GM18498 (cell line): ENCODE measurements at regions not wholly inside any gene's neighbourhood (a gene's known extent, or its start where the extent isn't known, plus 50 kb on each side); places are given as distances from the start of the nearest gene placed in this dataset.
"Not testable (repeated sequence)": the region's sequence is repeated elsewhere in the genome, so short reads cannot be mapped to it uniquely, and the experiment has no call there.

ENCODE experiments used
- ATAC-seq: cut with Tn5 transposase; IDR thresholded peaks from one replicate; pipeline ENCODE4 v1.9.1; 2021; ENCODE audit warnings: mild to moderate bottlenecking, moderate library complexity; ENCODE audit not compliant: unreplicated experiment

DNA sequence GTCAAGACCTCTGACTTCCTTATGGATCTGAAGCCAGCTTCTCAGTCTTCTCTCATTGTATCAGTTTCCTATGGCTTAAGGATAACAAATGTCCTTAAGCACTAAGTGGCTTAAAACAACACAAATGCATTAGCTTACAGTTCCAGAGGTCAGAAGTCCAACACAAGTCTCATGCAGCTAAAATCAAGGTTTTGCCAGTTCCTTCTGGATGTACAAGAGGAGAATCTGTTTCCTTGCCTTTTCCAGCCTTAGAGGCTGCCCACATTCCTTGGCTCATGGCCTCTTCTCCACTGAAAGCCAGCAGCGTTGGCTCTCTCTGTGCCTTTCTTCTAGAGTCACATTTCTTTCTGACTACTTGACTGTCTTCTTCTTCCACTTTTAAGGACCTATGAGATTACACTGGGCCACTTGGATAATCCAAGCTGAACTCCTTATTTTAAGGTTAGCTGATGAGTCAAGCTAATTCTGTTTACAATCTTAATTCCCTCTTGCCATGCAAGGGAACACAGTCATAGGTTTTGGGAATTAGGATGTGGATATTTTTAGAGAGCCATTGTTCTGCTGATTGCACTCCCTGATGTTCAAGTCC is 179.0 kb downstream of the BCAS1 start:
- no peak for ATAC-seq

DNA sequence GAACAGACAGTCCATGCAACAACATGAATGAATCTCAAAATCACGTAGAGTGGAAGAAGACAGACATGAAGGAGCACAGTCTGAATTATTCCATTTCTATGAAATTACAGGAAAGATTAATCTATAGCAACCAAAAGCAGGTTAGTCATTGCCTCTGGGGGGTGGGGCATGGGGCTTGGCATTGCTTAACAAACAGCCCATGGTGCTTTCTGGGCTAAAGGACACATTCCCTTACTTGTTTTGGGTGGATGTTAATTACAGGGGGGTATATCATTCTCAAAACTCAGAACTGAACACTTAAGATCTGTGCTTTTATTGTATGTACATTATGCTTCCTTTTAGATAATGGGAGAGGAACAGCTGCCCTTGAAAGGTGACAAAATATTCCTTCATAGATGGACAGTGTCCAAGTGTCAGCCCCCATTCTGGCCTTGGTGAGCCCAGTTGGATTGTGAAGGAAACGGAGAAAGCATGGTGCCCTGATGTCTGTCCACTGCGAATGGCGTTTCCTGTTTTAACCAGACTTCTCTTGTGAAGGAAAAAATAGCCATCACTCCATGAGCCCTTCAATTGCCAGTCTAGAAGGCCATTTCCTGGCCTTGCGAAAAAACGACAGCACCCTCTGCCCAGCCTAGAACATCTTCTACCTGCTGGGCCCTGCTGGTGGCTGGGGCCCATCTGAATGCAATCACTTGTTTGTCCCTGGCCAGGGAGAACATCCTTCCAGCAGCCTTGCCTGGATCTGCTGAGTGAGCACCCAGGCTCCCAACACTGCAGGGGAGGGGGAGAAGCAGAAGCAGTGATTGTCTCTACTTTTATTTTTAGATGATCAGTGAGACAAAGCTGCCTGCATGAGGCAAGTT is 179.7 kb downstream of the BCAS1 start:
- no peak for ATAC-seq

DNA sequence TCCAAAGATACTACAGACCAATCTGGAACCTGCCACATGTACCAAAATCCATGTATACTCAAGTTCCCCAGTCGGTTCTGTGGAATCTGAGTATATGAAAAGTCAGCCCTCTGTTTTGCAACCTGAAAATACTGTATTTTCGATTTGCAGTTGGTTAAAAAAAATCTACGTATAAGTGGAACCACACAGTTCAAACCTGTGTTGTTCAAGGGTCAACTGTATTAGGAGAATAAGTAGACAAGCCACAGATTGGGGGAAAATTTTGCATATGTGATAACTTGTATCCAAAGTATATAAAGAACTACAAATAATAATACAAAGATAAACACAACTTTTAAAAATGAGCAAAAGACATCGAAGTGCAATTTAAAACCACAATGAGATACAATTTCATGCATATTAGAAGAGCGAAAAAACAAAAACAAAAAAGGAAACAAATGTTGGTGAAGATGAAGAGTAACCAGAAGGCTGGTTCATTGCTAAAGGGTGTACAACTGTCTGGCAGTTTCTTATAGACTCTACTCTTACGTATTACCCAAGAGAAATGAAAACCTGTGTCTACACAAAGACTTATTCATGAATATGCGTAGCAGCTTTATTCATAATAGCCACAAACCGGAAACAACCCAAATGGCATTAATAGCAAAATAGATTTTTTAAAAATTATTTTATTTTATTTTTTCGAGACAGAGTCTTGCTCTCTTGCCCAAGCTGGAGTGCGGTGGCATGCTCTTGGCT is 180.8 kb downstream of the BCAS1 start:
- ATAC-seq = no peak

DNA sequence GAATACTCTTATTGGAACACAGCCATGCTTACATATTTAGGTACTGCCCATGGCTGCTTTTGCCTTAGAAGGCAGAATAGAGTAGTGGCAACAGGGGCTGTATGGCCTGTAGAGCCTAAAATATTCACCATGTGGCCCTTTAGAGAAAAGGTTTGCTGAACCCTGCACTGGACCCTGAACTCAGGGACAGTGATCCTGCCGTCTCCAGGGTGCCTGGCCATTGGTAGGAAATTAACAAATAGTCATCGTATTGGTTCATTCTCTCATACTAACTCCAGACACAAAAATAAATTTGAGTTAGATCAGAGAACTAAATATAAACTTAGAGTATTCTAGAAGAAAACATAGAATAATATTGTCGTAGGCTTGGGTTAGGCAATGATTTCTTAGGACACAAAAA is 181.4 kb downstream of the BCAS1 start:
- ATAC-seq = no peak

- ATAC-seq = no peak
Measured at GRCh38 chr20:53888510-53888909, 181.9 kb downstream of the BCAS1 start.

- ATAC-seq = no peak
Measured at GRCh38 chr20:53887973-53888372, 182.4 kb downstream of the BCAS1 start.

GRCh38 chr20:53884859-53885541 is 185.4 kb downstream of the BCAS1 start:
- no peak for ATAC-seq

DNA sequence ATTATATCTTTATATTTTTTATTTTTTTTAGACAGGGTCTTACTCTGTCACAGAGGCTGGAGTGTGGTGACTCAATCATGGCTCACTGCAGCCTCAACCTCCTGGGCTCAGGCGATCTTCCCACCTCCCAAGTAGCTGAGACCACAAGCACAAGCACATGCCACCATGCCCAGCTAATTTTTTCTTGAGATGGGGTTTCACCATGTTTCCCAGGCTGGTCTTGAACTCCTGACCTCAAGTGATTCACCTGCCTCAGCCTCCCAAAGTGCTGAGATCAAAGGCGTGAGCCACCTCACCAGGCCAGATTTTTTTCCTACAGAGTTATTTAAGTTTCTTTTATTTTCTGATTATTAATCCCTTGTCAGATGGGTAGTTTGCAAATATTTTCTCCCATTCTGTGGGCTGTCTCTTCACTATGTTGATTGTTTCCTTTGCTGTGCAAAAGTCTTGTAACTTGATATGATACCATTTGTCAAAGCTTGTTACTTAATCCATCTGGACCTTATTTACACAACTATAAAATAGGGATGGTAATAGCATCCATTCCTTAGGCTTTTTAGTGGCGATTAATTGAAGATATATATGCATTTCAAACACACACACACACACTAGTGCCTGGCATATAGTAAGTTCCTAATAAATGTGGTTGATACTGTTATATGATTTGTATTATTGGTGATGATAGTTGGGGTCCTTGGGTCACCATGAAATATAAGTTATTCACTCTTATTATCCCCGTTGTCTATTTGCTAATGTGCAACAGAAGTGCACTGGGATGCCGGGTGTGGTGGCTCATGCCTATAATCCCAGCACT is 187.1 kb downstream of the BCAS1 start:
- ATAC-seq = no peak

DNA sequence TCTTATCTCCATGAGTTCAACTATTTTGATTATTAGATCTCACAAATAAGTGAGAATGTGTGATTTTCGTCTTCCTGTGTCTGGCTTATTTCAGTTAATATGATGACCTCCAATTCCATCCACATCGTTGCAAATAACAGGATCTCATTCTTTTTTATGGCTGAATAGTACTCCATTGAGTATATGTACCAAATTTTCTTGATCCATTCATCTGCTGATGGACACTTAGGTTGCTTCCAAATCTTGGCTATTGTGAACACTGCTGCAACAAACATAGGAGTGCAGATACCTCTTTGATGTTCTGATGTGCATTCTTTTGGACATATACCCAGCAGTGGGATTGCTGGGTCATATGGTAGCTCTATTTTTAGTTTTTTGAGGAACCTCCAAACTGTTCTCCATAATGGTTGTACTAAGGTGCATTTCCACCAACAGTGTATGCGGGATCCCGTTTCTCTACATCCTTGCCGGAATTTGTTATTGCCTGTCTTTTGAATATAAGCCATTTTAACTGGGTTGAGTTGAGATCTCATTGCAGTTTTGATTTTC is 187.9 kb downstream of the BCAS1 start:
- not testable (repeated sequence) for ATAC-seq

- ATAC-seq = no peak
Measured at GRCh38 chr20:53881362-53881761, 189.0 kb downstream of the BCAS1 start.

DNA sequence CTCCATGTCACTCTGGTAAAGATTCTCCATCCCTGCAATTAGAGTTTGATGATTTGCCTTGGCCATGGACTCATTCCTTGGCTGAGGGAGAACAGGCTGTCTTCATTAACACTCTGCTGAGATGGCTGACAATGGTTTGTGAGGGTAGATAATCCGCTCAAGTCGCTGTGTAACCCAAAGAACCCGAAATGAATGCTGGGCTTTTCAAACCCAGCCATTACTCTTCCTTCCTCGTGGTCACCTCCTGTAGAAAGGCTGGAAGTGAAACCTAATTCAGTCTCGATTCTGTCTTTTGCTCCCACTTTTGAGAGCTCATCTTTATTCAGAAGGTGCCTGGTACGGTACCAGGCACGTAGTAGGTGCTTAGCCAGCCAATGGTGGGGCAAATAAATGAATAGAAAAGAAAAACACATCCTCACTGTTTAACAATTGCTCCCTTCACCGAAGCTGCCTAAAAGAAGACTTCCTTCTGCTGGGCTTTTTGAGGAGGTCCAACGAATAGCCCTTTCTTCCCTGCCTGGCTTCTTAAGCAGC is 190.2 kb downstream of the BCAS1 start:
- no peak for ATAC-seq

GRCh38 chr20:53879048-53879684 is 191.2 kb downstream of the BCAS1 start:
- no peak for ATAC-seq

DNA sequence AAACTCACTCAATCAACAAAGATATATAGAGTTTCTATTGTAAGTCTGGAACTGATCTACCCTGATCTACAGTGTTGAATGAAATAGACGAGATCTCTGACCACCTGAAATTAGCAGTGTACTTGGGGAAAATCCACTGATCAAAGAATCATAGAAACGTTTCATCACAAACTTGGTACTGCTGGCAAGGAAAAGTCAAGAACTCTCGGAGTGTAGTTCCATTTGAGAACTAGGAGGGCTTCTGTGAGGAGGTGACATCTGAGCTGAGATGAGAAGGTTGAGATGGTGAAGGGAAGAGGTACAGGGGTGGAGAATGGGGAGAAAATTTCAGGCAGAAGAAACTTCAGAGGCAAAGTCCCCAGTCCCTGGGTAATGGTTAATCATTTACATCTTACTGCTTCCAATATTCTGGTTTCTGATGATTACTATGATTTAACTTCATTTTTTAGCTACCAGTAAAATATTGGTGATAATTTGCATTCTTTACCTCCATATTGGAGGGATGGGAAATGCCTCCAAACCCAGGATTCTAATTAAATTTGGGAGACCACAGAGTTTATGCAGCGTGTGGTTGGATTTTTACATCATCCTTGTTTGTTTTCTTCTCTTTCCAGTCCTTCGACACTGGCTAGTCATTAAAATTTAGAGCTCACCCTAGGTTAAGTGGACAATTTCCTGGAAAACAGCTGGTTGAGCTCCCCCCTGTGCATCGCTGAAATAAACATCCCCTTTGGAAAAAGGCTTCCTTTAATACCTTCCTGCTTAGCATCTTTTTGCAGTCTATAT is 191.9 kb downstream of the BCAS1 start:
- ATAC-seq = no peak

DNA sequence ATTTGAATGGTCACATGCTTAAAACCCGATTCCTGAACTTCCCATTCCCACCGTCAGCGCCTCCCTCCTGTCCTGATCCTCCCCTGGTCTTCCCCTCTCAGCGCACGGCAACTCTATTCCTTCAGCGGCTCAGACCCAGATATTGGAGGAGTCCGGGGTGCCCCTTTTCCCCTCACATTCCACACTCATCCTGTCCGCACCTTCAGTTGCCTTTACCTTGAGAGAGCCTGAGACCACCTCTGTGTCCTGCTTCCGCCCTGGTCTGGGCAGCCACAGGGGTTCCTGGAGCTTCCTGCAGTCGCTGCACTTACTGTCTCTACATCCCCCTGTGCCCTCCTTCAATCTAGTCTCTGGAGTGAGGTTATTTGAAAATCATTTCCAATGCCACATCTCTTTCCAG is 193.4 kb downstream of the BCAS1 start:
- ATAC-seq = no peak

DNA sequence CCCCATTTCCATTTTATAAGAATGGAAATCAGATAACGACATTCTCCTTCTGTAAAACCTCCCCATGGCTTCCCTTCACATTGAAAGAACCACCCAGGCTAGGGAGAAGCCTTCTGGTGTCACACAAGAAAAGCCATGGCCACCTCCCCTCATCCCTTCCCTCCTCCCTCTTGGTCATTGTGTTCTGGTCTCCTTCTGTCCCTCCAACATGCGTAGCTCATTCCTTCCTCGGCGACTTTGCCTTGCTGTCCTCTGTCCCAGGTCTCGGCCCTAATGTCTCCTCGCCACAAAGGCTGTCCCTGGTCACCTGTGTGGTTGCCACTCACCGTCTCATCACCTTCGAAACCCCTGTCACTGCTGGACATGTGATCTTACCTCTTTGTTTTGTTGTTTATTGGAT is 193.9 kb downstream of the BCAS1 start:
- no peak for ATAC-seq

DNA sequence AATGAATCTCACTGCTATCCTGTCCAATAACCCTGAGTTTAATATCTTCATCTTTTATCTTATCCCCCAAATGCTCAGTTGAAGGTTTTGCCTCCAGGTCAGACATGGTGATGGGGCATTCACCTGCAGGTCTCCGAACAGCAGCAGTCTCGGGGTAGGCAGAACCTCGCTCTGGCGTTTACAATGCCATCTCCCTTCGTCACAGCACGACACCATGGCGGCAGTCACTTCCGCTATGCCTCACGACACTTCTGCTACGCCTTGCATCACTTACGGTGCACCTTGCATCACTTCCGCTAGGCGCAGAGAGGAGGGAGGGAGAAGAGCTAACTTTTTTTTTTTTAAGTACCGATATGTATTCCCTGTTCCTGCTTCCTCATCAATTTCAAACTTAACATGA is 194.9 kb downstream of the BCAS1 start:
- ATAC-seq = no peak

GRCh38 chr20:53874706-53875105 is 195.7 kb downstream of the BCAS1 start:
- no peak for ATAC-seq

GRCh38 chr20:53874104-53874503 is 196.3 kb downstream of the BCAS1 start:
- no peak for ATAC-seq

GRCh38 chr20:53873230-53873604 is 197.2 kb downstream of the BCAS1 start:
- ATAC-seq = no peak
